ENCODE measurements at regions not wholly inside any gene's neighbourhood (a gene's known extent, or its start where the extent isn't known, plus 50 kb on each side); places are given as distances from the start of the nearest gene placed in this dataset.

- no peak for DNase-seq (ENCODE audit: low read depth)
- TF ChIP-seq MAX (IDR thresholded peaks at IDR 0.05; ENCODE audit: low read depth, low read length) (no peak), CTCF (IDR thresholded peaks at IDR 0.05; ENCODE audit: low read depth, low read length) (no peak), POLR2A (IDR thresholded peaks at IDR 0.05; ENCODE audit: extremely low read depth, insufficient read length) (no peak), MYC (IDR thresholded peaks at IDR 0.05; ENCODE audit: low read depth, low read length) (no peak)
- no peak overlapping the region for H3K4me3 ChIP-seq (ENCODE audit: low read depth, low read length)
Measured at GRCh38 chr14:82192387-82192786, 658.7 kb upstream of the SEL1L start.

- TF ChIP-seq POLR2A (IDR thresholded peaks at IDR 0.05; ENCODE audit: extremely low read depth, insufficient read length), result no peak
- TF ChIP-seq CTCF (IDR thresholded peaks at IDR 0.05; ENCODE audit: low read depth, low read length), result no peak
- TF ChIP-seq MYC (IDR thresholded peaks at IDR 0.05; ENCODE audit: low read depth, low read length), result no peak
- no peak for TF ChIP-seq MAX (IDR thresholded peaks at IDR 0.05; ENCODE audit: low read depth, low read length)
Measured at GRCh38 chr14:82223276-82223675, 689.6 kb upstream of the SEL1L start.

GRCh38 chr14:82224610-82225009 is 691.0 kb upstream of the SEL1L start:
- DNase-seq (ENCODE audit: low read depth), result no peak
- H3K4me3 ChIP-seq (ENCODE audit: low read depth, low read length), result no peak overlapping the region
- TF ChIP-seq MAX (IDR thresholded peaks at IDR 0.05; ENCODE audit: low read depth, low read length) (no peak), CTCF (IDR thresholded peaks at IDR 0.05; ENCODE audit: low read depth, low read length) (no peak)

More at GRCh38 chr14:82223276-82223675, 689.6 kb upstream of the SEL1L start:
- no peak overlapping the region for H3K4me3 ChIP-seq (ENCODE audit: low read depth, low read length)
- DNase-seq (ENCODE audit: low read depth), result no peak

GRCh38 chr14:82230748-82231147 is 697.1 kb upstream of the SEL1L start:
- TF ChIP-seq CTCF (IDR thresholded peaks at IDR 0.05; ENCODE audit: low read depth, low read length) (no peak), POLR2A (IDR thresholded peaks at IDR 0.05; ENCODE audit: extremely low read depth, insufficient read length) (no peak), MAX (IDR thresholded peaks at IDR 0.05; ENCODE audit: low read depth, low read length) (no peak), MYC (IDR thresholded peaks at IDR 0.05; ENCODE audit: low read depth, low read length) (no peak)
- DNase-seq (ENCODE audit: low read depth), result no peak
- no peak overlapping the region for H3K4me3 ChIP-seq (ENCODE audit: low read depth, low read length)

- TF ChIP-seq MYC (IDR thresholded peaks at IDR 0.05; ENCODE audit: low read depth, low read length) (no peak), MAX (IDR thresholded peaks at IDR 0.05; ENCODE audit: low read depth, low read length) (no peak)
- no peak overlapping the region for H3K4me3 ChIP-seq (ENCODE audit: low read depth, low read length)
- no peak for DNase-seq (ENCODE audit: low read depth)
Measured at GRCh38 chr14:82238649-82239048, 705.0 kb upstream of the SEL1L start.

GRCh38 chr14:82239223-82239622 is 705.6 kb upstream of the SEL1L start:
- H3K4me3 ChIP-seq (ENCODE audit: low read depth, low read length), result no peak overlapping the region
- TF ChIP-seq MYC (IDR thresholded peaks at IDR 0.05; ENCODE audit: low read depth, low read length) (no peak), POLR2A (IDR thresholded peaks at IDR 0.05; ENCODE audit: extremely low read depth, insufficient read length) (no peak), MAX (IDR thresholded peaks at IDR 0.05; ENCODE audit: low read depth, low read length) (no peak), CTCF (IDR thresholded peaks at IDR 0.05; ENCODE audit: low read depth, low read length) (no peak)
- no peak for DNase-seq (ENCODE audit: low read depth)

Measured in NB4 (cell line).